Activated CD4-positive, alpha-beta T cell treated with anti-CD3 and anti-CD28 coated beads, Interleukin-2, amount 50 U/mL, for 4 hours (primary cell): ENCODE measurements at regions not wholly inside any gene's neighbourhood (a gene's known extent, or its start where the extent isn't known, plus 50 kb on each side); places are given as distances from the start of the nearest gene placed in this dataset.

Experiments used
- DNase-seq, 2 experiments: peaks; one replicate each; pipeline ENCODE4 v3.0.0-alpha.2; 2020

DNA sequence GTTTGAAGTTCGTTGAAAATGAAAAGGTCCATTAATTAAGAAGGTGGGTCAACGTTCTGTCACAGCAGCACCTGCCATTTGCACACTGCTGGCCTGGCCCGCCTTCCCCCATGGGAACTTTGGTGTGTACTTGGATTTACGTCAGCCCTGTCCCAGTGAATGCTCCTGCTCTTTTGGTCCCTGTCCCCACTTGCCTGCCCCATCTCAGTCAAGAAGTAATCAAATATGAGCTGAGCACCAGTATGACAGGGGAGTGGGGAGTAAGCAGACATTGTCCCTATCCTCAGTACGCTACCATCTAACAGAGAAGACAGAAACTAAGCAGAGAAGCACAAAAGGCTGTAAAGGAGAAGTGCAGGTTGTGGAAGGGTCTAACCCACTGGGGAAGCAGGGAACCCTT lies 65.1 kb downstream of the SLC4A3 start:
- no peak for DNase-seq

DNA sequence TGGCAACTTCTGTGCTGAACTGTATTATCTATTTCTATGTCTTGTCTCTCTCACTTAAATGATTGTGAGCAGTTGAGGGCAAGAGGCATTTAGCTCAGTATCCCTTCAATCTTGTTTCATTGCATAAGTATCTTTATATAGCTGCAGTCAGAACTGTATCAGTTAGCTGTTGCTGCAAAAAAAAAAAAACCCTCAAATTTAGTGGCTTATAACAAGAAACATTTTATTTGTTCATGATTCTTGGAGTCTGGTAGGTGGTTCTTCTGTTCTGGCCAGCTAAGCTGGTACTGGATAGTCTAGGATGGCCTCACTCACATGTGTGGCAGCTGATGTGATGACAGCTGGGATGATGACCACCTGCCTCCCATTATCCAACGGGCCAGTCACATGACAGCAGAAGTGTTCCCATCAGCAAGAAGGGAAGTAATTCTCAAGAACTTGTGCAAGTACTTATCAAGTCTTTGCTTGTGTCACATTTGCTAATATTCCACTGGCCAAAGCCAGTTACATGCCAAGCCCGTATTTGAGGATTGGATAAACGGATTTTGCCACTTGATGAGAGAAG lies 67.8 kb downstream of the SLC4A3 start:
- no peak for DNase-seq

DNA sequence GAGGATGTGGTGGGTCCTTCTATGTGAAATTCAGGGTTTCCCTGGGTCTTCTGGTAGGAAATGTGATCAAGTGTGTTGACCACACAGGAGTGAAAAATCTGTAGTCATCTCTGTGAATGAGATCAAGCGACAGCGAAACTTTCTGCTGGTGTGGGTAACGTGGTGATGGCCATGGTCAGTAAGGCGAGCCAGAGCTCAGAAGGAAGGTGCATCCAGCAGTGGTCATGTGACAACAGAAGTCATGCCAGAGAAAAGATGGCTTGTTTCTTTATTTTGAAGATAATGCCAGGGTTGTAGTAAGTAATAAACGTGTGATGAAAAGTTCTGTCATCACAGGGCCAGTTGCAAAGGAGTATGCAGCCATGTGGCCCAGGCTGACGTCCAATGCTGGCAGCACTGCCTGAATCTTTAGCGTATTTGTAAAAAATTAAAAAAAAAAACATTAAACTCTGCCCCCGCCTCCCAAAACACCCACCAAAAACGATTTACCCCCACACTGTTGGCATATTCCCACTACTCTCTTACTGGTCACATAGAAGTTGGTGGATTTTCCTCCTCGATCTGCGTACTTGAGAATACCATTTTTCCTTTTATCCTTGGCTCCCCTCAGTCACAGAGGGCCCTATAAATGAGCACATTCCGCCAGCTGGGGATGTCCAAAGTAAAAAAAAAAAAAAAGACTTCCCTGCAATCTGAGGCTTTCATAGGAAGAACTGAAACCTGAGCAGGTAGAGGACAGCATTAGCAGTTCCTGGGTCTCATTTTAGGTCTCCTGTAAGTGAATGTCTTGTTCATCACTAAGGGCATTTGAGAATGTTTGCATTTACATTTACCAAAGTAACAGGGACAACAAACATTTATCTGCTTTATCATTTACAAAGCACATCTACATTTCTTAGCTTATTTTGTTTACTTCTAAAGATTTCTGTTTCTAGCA lies 70.6 kb downstream of the SLC4A3 start:
- DNase-seq: no peak

DNA sequence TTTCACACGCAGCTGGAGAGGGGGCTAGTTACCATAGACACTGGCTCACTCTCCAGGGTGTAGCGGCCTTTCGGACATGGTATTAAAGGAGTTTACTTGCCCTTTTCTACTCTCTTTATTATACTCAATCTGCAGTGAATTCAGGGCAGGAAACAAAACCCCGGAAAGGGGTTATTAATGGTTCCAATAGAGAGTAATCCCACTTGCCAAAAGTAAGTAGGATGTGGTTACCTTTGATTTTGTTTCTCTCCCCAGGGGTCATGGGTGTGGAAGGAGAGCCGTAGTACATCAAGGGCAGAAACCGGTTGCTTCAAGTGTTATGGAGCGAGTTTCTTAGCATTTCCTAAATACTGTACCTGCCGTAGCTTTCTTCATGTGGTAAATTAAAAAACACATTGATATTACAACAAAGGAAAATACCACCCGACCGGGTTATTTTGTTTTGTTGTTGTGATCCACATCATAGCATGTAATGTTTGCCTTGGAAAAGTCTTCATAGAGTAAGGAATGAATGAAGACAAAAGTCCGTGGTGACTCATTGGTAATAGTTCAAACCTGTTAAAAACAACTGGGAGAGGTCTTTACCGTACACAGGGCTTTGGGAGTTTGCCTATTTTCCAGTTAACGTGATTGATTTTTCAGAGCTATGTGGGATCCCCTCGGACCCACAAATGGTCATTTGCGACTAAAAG lies 71.5 kb downstream of the SLC4A3 start:
- no peak for DNase-seq

DNA sequence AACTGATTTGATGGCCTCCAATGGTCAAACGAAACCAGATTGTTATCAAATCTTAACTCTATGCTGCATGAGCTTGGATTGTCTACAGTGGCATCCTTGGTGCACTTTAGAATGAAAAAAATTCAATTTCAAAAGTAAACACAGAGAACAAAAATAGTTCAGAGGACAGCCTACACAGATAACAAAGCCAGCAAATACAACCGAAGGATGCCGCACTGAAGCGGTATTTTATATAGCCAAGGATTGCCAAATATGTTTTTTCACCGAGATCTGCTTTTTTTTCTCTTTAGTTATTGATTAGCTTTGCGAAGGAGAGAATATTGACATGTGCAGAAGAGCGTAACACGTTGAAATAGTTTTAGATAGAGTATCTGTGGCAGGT lies 72.0 kb downstream of the SLC4A3 start:
- no peak for DNase-seq

DNA sequence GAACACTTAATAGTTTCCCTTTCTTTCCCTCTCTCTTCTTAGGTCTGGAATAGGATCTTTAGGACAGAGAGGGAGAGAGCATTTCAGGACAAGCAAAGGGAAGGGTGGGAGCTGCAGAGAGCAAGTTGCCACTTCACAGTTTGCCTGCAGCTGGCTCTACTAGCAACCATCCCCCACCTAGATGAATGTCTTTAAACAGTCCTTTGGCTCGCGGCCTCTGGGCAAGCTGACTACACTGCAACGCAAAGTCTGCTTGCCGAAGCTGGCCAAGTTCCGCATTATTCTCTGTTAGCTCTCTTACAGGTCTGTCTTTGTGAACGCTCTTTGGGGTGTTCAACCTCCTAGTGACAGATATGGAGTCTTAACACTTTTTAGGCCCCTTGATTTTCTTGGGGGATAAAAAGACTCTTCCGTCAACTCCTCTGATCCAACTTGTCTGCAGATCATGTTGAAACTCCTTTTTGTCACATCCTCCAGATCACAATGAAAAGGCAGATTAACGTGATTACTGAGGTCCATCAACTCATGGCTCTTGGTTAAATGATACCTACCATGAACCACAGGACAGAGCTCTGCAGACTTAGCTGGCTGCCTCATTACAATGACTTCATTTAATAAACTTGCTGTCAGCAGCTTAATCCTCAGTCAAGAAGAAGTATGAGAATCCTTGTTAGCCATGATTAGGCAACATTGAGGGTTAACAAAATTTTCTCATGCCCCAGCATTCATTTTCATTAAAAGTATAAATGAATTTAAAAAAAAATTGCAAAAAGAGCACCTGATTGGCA lies 74.6 kb downstream of the SLC4A3 start:
- no peak for DNase-seq

DNA sequence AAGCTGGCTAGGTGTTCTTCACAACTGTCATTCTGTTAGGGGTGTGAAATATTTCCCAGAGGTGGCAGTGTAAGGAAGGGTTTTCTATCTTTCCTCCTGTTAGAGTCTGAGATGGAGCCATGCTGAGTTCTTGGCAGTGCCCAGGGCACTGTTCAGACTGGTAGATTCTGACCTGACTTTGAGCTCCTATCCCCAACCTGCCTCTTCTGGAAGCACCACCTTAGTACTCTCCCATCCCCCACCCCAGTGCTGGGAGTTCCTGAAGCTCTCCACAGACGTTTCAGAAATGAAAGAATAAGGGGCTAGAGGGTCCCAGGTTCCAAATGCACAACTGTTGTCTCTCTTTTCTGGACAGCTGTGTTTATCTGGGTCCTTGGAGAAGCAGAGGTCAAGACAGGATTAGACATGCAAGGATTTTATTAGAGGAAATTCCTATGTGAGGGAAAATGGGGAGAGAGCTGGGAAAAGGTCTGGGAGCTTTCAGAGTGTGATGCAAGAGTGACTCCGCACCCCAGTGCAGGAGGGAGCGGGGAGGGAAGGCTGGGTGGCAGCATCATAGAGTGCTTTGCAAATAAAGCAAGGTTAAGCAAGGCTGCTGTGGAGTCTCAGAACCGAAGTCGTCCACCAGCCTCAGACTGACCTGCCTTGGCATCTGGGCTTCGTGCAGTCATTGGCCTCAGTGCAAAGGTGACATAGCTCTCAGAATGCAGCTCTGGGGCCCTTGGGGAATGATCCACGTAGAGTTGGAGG lies 75.5 kb downstream of the SLC4A3 start:
- DNase-seq: no peak

DNA sequence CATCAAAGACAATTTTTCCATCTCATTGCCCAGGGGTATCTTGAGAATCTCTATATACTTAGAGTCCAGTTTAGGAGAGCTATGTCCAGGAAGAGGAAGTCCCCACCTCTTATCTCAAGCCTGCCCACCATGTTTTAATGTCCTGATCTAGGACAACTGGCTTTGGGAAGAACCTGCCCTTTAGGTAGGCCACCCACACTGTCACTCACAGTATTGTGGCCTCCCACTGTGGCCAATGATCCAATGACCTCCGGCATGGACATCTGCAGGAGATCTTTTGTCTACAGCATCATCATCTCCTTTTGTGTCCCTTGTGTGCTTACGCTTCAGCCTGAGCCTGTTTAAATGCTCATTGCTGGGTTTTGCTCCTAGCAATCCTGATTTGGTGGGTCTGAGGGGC lies 77.4 kb downstream of the SLC4A3 start:
- no peak for DNase-seq

DNA sequence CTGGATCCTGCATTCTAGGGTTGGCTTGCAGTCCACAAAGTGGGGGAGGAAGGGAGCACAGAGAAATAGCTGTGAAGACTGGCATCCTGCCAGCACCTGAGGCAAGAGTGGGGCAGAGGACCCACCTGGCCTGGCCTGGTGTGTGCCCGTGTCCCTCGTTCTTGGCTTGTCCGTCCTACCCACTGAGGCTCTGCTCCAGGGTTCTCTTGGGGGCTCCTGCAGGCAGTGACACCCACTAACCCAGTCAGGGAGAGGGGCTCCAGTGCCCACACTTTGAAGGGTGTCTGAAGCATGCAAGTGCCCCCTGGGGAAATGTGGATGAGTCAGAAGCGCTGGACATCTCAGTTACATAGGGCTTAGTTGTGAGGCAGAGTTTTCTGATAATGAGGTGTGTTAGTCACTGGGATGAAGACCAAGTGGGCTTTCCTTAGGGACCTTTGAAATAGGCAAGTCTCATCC lies 79.4 kb downstream of the SLC4A3 start:
- DNase-seq: no peak

DNA sequence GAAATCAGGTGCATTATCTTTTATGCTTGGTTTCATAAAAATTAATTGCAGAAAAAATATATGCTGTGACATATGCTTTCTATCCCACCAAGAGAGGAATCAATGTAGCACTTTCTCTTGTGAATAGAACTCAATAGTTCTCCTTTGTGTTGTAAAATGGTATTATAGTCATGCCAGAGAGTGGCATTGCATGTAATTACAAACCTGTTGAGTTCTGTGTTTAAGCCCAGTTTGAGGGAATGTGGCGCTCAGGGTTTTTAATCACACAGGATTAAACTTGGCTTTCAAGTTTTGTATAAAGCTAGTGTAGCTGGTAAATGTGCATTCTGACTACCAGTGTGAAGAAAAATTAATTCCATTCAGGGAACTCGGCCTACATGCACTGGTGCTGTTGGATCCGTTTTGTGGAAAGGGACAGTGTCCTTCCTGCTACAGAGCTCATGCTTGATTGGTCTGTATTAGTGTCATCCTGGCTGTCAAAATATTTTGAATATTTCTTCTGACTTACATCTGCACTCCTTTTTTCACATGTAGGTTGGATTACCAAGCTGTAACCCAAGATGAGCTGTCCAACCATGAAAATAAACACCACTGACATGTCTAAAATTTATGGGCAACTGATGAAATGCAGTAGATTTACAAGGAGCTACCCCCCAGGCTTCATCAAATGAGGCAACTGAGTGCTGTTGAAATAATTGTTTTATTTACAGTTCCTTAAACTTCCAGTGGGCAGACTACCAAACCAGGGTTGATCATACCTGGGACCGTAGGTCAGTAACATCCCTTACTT lies 80.3 kb downstream of the SLC4A3 start:
- no peak for DNase-seq

DNA sequence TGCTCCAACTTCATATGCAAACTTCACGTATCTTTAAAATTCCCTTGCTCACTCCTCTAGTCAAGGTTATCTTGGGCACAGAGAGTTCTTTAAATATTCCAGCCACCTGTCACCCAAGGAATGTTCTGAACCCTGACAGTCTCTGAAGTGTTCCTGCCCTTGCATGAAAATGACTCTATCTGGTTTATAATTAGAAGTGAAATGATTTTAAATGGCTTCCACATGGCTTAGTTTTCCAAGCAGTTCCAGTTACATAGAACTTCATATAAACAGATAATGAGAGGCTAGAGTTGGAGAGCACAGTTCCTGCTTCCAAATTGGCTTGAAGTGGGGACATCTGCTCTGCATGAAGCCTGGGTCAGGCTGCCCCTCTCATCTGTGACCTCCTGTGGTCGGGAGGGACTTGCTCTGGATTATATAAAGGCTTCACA lies 81.9 kb downstream of the SLC4A3 start:
- DNase-seq: no peak

DNA sequence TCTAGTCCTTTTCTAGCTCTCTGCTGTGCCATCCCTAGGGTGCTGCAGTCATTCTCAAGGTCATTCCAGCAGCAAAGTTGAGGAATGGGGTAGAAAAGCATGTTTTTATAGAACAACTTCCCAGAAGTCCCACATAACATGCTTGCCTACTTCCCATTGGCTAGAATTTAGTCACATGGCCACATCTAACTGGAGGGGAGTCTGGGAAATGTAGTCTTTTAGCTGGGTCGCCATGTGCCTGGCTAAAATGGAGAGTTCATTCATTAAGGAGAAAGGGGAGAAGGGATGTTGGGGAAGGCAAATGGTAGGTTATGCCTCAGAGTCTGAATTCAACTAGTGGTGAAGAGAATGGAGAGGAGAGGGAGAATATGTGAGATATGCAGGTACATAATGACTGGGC lies 85.7 kb downstream of the SLC4A3 start:
- DNase-seq: no peak

DNA sequence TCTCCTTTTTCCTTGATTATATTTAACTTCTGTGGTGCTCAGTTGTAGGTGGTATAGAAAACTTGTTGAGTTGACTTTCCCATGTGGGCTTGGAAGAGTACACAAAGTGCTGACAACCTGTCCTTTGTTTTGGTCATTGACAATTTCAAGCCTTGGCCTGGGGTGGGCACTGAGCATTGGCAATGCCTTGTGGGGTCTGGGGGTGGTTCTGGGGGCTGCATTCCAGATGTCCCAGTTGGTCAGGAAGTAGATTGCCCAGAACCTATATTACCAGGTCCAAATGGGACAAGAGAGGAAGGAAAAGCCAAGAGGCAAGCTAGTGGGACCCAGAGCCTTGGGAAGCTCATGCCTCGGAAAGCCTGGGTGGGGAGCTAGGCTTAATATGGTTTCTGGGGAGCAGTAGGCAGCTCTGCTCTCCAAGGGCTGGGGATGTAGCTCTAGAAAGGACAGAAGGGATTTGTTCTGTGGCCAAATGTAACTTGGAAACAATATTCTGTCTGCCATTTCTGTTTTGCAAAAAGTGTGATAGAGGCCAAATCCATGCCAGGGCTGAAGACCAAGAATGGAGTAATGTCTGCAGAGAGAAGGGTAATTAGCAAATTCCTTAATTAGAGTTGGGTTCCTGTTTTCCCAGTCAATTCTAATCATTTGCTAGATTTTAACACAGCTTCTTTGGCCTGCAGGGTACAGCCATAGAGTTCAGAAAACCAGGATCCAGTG lies 87.4 kb downstream of the SLC4A3 start:
- DNase-seq: no peak

DNA sequence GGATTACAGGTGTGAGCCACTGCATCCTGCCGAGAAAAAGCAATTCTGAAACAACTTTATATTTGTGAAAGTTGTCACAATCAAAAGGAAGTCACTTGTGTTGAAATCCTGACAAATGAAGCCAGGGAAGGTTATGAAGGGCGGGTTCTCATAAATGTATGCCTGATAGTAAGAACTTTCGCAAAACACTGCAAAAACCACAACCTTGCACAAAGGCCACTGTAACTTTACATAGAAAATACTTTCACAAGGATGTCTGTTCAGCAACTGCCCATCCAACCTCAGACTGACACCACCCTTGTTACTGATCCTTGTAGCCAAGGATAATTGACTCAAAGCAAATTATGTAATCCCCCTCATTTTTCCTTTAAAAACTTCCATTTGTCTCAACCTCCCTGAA lies 90.6 kb downstream of the SLC4A3 start:
- DNase-seq: no peak

DNA sequence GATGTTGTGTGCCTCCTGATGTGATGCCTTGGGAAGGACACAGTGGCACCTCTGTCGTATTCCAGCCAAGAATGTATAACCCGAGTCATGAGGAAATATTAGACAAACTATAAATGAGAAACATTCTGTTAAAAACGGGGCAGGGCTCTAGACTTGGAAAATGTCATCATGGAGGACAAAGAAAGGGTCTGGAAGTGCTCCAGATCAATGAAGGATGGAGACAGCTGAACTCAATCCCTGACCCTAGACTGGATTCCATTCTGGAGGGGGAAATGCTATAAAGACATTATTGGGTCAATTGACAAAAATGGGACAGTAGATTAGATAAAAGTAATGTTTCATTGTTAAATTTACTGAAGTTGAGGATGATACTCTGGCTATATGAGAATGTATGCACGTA lies 92.1 kb downstream of the SLC4A3 start:
- DNase-seq: no peak

DNA sequence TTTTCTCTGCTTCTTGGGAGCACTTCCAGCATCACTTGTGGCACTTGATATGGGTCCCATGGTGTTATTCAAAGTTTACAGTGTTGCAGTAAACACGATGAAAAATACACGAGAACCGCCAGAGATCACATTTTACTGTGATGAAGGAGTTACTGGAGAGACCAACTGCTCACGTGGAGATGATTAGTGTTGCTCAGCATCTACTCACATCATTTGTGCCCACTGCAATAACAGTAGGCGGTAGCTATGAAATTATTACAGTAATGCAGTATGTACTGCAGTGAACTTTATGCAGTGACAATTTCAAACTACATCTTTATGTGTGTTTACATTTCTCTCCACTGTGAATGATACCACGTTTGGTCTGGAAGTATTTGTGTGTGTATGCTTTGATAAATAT lies 93.5 kb downstream of the SLC4A3 start:
- no peak for DNase-seq

DNA sequence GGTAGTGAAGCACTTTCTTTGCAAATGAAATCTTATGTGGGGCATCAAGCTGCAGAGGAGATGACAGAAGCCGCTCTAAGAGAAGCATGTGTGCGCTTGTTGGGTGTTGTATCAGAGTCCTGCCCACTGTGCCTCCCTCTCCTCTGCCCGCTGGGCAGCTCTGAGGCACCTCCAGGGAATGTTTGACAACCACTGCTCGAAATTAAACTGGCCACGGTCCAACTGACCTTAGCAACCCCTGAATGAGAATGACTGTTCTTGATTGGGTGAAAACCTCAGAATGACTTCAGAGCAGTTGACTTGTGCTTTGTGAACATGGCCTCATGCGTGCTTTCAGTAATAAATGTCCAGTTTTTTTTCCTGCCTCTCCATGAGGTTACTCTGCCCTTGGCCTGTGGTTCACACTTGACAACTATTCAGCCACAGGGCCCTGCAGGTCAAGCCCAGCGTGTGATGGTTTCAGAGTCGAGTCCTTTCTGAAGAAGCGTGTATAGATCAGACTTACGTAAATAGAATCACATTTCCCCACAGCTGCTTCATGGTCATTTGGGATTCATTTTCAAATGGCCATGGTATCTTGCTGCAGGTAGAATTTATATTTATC lies 94.9 kb downstream of the SLC4A3 start:
- DNase-seq: no peak

DNA sequence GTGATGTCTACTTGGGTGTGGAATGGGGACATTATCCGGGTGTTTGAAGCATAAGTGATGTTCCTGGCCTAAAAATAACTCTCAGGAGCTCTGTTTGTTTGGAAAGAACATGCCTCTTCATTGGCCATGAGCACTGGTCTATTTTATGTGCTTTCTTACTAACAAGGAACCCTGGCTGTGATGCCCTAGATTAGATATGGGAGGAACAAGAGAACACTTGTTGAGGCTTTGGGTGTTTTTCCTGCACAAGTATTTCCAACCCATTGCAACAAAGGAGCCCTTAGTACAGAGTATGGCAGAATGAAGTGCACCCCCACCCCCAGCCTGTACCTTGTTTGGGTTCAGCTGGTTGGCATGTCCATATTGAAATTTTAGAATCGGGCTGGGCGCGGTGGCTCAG lies 95.9 kb downstream of the SLC4A3 start:
- no peak for DNase-seq

DNA sequence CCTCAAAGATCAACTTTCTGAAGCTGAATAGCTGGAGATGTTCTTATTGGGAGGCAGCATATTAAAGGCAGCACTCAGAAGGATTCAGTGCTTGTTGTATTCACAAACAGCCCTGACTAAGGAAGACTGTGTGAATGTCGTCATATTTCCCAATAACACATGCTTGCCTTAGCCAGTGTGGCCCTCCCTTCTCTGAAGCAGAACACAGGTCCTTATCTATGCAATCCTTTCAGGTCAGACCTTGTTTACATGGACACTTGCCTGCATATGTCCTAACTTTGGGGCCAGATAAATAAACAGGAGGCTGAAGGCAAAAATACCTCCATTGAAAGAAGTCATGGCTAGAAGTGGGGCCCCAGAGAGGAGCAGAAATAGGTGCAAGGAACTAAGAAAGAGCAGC lies 97.2 kb downstream of the SLC4A3 start:
- no peak for DNase-seq

DNA sequence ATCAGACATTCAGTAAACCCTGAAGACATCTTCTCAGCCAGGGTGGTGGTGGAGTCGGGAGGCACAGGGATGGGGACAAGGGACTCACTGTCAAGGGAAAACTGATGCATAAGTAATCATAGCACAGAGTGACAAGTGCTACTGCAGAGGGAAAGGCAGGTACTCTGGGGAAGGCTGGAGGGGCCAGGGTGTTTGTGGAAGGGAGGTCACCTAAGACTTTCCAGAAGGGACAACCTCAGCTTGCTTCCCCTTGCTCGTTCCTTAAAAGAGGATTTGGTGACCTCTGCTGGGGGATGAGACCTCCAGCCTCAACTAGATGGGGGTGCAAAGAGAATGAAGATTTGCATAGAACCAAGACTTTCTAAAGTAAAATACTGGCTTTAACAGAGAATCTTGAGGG lies 99.5 kb downstream of the SLC4A3 start:
- no peak for DNase-seq
